ENCODE measurements at regions not wholly inside any gene's neighbourhood (a gene's known extent, or its start where the extent isn't known, plus 50 kb on each side); places are given as distances from the start of the nearest gene placed in this dataset.

DNA sequence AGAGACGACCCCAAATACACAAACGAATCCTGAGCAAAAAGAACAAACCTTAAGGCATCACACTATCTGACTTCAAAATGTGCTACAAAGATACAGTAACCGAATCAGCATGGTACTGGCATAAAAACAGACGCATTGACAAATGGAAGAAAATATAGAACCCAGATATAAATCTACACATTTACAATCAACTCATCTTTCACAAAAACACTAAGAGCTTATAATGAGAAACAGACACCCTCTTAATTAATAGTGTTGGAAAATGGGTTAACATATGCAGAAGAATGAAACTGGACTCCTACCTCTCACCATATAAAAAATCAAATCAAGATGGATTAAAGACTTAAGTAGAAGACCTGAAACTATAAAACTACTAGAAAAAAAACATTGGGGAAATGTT lies 130.3 kb upstream of the DCBLD2 start:
- TF ChIP-seq, protein P1, sequence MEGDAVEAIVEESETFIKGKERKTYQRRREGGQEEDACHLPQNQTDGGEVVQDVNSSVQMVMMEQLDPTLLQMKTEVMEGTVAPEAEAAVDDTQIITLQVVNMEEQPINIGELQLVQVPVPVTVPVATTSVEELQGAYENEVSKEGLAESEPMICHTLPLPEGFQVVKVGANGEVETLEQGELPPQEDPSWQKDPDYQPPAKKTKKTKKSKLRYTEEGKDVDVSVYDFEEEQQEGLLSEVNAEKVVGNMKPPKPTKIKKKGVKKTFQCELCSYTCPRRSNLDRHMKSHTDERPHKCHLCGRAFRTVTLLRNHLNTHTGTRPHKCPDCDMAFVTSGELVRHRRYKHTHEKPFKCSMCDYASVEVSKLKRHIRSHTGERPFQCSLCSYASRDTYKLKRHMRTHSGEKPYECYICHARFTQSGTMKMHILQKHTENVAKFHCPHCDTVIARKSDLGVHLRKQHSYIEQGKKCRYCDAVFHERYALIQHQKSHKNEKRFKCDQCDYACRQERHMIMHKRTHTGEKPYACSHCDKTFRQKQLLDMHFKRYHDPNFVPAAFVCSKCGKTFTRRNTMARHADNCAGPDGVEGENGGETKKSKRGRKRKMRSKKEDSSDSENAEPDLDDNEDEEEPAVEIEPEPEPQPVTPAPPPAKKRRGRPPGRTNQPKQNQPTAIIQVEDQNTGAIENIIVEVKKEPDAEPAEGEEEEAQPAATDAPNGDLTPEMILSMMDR (conservative IDR thresholded peaks at IDR 0.05; ENCODE audit: low read depth), result no peak
- ChIA-PET CTCF (no interaction called here), POLR2A (ENCODE audit: low non-redundant PET) (no interaction called here)
- DNase-seq (ENCODE audit: low spot score), result no peak
- no peak overlapping the region for H3K27ac ChIP-seq

DNA sequence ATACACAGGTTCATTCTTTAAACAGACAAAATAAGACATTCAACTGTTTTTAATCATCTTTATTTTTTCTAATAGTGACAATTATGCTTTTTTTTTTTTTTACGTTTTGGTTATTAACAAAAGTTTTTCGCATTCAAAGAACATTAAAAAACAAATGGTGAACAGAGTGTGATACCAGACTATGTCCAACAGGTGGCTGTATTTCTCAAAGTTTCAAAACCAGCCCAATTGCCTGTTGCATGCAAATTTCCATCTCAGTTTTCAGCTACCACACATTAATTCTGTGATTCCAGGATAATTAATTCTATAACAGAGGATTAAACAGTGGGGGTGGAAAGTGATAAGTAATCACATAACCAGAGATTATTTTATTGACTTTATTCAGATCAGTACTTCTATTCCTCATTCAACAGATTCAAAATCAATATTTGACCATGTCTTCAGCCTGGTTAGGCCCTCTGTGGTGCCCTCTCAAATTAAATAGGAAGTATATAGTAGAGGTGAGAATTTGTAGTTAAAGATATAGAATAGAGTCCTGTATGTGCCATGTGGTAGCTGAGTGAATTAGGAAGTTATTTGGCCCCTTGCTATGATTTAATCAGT lies 122.2 kb upstream of the DCBLD2 start:
- DNase-seq (ENCODE audit: low spot score), result peak; percentile 51
- ChIA-PET POLR2A (ENCODE audit: low non-redundant PET) (no interaction called here), CTCF (interaction anchor here (0.5 to 2.5 kb wide), 19 partner anchors 17 to 1687 kb away, joined by 3 to 11 read pairs (median 4); no protein-coding TSS in a partner anchor)
- TF ChIP-seq, protein P1 (conservative IDR thresholded peaks at IDR 0.05; ENCODE audit: low read depth), result peak; percentile 74
- no peak overlapping the region for H3K27ac ChIP-seq

DNA sequence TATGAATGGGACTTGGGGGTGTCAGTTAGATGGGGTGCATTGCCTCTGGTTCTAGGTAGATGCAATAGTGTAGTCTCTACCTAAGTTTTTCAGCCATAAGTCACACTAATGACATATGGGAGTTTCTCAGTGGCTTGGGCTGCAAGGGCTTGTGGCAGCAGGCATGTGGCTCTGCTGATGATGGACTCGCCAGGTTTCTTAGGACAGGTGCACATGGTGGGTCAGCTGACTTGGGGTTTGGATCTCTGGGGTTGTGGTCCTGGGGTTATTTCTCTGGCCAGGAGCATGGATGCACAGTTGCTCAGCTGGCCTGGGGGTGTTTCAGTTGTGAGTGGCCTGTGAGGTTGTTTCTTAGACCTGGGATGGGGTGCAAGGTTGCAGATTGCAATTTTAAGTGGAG lies 120.0 kb upstream of the DCBLD2 start:
- DNase-seq (ENCODE audit: low spot score), result no peak
- TF ChIP-seq, protein P1 (conservative IDR thresholded peaks at IDR 0.05; ENCODE audit: low read depth), result no peak
- POLR2A ChIA-PET (ENCODE audit: low non-redundant PET), result no interaction called here
- CTCF ChIA-PET, result interaction anchor here (2.5 kb wide), 1 partner anchor 151 kb away, joined by 11 read pairs; no protein-coding TSS in a partner anchor
- no peak overlapping the region for H3K27ac ChIP-seq

DNA sequence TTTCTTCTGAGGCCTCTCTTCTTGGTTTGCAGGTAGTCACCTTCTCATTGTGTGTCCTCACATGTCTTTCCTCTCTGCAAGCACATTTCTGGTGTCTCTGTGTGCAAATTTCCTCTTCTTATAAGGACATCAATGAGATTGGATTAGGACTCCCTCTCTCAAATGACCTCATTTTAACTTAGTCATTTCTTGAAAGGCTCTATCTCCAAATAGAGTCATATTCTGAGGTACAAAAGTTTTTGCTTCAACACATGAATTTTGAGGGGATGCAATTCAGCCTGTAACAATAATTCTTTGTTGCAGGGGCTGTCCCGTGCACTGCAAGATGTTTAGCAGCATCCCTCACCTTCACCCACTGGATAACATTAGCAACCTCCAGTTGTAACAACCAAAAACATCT lies 115.0 kb upstream of the DCBLD2 start:
- no peak for DNase-seq (ENCODE audit: low spot score)
- ChIA-PET CTCF (no interaction called here), POLR2A (ENCODE audit: low non-redundant PET) (no interaction called here)
- no peak overlapping the region for H3K27ac ChIP-seq
- TF ChIP-seq, protein P1 (conservative IDR thresholded peaks at IDR 0.05; ENCODE audit: low read depth), result no peak

DNA sequence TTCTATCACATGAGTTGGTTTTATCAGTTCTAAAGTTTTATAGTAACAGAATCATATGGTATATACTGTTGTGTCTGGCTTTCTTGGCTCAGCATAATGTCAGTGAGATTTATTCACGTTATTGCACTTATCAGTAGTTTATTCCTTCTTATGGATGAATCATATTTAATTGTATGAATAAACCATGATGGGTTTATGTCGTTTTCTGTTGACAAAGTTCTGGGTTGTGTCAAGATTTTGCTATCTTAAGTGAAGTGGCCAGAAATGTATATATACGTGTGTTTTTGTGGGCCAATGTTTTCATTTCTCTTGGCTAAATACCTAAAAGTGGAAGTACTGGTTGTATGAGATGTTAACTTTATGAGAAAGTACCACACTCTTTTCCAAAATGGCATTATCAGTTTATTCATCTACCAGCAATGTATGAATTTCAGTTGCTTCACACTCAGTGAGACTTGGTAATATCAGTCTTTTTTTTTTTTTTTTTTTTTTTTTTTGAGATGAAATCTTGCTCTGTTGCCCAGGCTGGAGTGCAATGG lies 112.4 kb upstream of the DCBLD2 start:
- ChIA-PET CTCF (no interaction called here), POLR2A (ENCODE audit: low non-redundant PET) (no interaction called here)

DNA sequence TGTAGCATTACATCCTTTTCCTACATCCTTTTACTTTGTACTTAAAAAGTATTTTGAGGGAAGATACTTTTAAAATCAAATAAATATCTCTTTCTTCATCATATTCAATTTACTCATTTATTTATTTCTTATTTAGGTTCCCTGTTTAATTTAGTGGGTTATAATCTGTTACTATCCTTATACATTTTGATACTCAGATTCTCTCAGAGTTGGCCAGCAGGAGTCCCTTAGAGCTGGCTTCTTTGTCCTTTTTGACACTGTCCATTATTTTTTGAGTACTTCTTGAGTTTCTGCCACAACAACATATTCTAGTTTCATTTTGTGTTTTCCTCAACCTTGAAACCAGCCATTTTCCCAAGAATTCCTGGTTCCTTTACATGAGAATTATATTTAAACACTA lies 111.6 kb upstream of the DCBLD2 start:
- TF ChIP-seq, protein P1 (conservative IDR thresholded peaks at IDR 0.05; ENCODE audit: low read depth), result no peak
- ChIA-PET POLR2A (ENCODE audit: low non-redundant PET) (no interaction called here), CTCF (no interaction called here)
- no peak overlapping the region for H3K27ac ChIP-seq
- no peak for DNase-seq (ENCODE audit: low spot score)

More for the DNA sequence above, 112.4 kb upstream of the DCBLD2 start:
- TF ChIP-seq, protein P1 (conservative IDR thresholded peaks at IDR 0.05; ENCODE audit: low read depth), result no peak
- DNase-seq (ENCODE audit: low spot score), result no peak
- H3K27ac ChIP-seq, result no peak overlapping the region

Data from RWPE1 (cell line).